RWPE1 (cell line): ENCODE measurements at regions not wholly inside any gene's neighbourhood (a gene's known extent, or its start where the extent isn't known, plus 50 kb on each side); places are given as distances from the start of the nearest gene placed in this dataset.

Source experiments
- CTCF ChIA-PET: fragments of 350-600 bp; sonication (Branson Sonifier 250); formaldehyde crosslinking; extraction: SDS; loops from one replicate; lab custom pipeline; 2021; lab: Yijun Ruan, JAX
- POLR2A ChIA-PET: fragments of 400-600 bp; formaldehyde crosslinking; extraction: SDS; loops from one replicate; lab custom pipeline; 2020; ENCODE audit warnings: antibody characterized with exemption; ENCODE audit not compliant: low non-redundant PET; lab: Yijun Ruan, JAX
- DNase-seq: peaks from one replicate; pipeline ENCODE4 v3.0.0; 2012; ENCODE audit warnings: low spot score
- H3K27ac ChIP-seq: fragments of 450-650 bp; 2 replicates; pipeline ENCODE4 v1.5.1; 2017
- TF ChIP-seq, protein P1 (sequence below): fragments of 450-650 bp; conservative IDR thresholded peaks from 2 replicates; pipeline ENCODE4 v1.5.1; 2017; ENCODE audit warnings: low read depth, mild to moderate bottlenecking

GRCh38 chr3:189100866-189101265 lies 70.9 kb upstream of the TPRG1 start:
- POLR2A ChIA-PET, result no interaction called here
- TF ChIP-seq, protein P1, sequence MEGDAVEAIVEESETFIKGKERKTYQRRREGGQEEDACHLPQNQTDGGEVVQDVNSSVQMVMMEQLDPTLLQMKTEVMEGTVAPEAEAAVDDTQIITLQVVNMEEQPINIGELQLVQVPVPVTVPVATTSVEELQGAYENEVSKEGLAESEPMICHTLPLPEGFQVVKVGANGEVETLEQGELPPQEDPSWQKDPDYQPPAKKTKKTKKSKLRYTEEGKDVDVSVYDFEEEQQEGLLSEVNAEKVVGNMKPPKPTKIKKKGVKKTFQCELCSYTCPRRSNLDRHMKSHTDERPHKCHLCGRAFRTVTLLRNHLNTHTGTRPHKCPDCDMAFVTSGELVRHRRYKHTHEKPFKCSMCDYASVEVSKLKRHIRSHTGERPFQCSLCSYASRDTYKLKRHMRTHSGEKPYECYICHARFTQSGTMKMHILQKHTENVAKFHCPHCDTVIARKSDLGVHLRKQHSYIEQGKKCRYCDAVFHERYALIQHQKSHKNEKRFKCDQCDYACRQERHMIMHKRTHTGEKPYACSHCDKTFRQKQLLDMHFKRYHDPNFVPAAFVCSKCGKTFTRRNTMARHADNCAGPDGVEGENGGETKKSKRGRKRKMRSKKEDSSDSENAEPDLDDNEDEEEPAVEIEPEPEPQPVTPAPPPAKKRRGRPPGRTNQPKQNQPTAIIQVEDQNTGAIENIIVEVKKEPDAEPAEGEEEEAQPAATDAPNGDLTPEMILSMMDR, result no peak
- no peak for DNase-seq
- CTCF ChIA-PET, result no interaction called here
- no peak overlapping the region for H3K27ac ChIP-seq

DNA sequence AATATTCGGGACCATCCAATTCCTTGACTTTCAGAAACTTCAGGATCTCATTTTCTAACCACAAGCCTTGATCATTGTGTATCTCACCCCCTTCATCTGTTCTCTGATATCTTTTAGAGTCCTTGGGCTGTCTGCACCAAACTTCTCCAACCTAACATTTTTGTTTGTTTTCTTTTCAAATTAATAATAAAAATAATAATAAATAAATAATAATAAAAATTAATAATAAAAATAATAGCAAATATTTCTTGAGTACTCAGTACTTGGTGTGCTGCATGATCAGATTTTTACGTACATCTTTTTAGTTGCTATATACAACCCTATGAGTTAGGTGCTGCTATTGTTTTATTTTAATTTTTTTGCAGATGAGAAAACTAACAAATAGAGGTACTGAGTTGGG lies 70.2 kb upstream of the TPRG1 start:
- DNase-seq, result no peak
- CTCF ChIA-PET, result no interaction called here

GRCh38 chr3:189103208-189103607 lies 68.6 kb upstream of the TPRG1 start:
- CTCF ChIA-PET, result interaction anchor here (0.6 kb wide), 1 partner anchor 368 kb away, joined by 3 read pairs; no protein-coding TSS in a partner anchor
- TF ChIP-seq, protein P1, result no peak
- no peak for DNase-seq
- POLR2A ChIA-PET, result no interaction called here
- H3K27ac ChIP-seq, result no peak overlapping the region

More for the DNA sequence above, 70.2 kb upstream of the TPRG1 start:
- POLR2A ChIA-PET, result no interaction called here
- H3K27ac ChIP-seq, result no peak overlapping the region
- TF ChIP-seq, protein P1, result no peak

DNA sequence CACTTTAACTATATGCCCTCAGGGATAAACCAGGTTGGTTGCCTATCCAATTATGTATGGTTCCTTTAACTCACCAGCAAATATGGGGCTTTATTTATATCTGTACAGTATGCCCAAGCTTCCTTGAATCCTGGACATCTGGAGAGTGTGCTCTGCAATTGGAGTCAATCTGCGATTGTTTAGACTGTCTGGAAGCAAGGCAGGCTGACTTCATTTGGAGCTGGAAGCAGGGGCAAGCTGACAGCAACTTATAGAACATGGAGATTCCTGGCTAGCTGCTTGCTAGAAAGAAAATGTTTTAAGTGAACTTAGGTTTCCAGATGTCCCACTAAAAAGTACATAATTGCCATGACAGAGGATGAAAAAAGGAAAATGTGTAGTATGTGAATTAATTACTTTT lies 63.7 kb upstream of the TPRG1 start:
- no peak overlapping the region for H3K27ac ChIP-seq
- ChIA-PET CTCF (no interaction called here), POLR2A (no interaction called here)
- TF ChIP-seq, protein P1, result no peak
- DNase-seq, result no peak

DNA sequence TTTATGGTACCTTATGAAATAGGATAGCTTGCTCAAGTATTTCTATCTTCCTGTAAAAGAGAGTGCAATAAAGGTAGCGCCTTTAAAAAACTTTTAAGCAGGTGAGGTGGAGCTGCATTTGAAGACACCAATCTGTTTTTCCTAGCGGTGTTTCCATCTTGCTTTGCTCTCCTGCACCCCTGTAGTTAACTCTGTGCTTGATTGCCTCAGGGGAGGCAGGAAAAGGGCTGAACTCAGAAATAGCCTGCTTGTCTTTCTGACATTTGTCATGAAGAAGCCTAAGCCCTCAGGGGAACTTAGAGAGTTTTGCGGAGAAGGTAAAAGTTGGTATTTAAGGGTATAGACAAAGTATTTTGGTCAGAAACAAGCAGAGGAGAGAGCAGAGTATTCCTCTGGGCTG lies 63.0 kb upstream of the TPRG1 start:
- TF ChIP-seq, protein P1, result no peak
- ChIA-PET POLR2A (no interaction called here), CTCF (no interaction called here)
- H3K27ac ChIP-seq, result no peak overlapping the region
- no peak for DNase-seq

GRCh38 chr3:189109145-189109544 lies 62.6 kb upstream of the TPRG1 start:
- POLR2A ChIA-PET, result no interaction called here
- CTCF ChIA-PET, result no interaction called here
- TF ChIP-seq, protein P1, result no peak
- no peak overlapping the region for H3K27ac ChIP-seq
- DNase-seq, result no peak

GRCh38 chr3:189117087-189117486 lies 54.7 kb upstream of the TPRG1 start:
- ChIA-PET POLR2A (no interaction called here), CTCF (no interaction called here)
- DNase-seq, result no peak
- H3K27ac ChIP-seq, result no peak overlapping the region
- TF ChIP-seq, protein P1, result no peak
